ENCODE measurements at regions not wholly inside any gene's neighbourhood (a gene's known extent, or its start where the extent isn't known, plus 50 kb on each side); places are given as distances from the start of the nearest gene placed in this dataset.

GRCh38 chr1:19562847-19563246 is 77.5 kb upstream of the CAPZB start:
- no peaks in the 10 kb centered on the region; the same call in 1 of the 2 replicates for H3K27me3 Mint-ChIP-seq (ENCODE audit: insufficient read depth)
- H3K27ac Mint-ChIP-seq: 0 out of 2 replicates have a peak overlapping the region, but pooled peaks have one; percentile 13
- H3K9me3 Mint-ChIP-seq: no peaks in the 10 kb centered on the region
- H3K4me1 Mint-ChIP-seq (ENCODE audit: low read depth): peaks cover 47% of the 10 kb centered on the region
- no peaks in the 10 kb centered on the region for H3K36me3 Mint-ChIP-seq (ENCODE audit: low read depth)
- DNase-seq: no peak
- H3K4me3 Mint-ChIP-seq: no peak overlapping the region; the same call in 1 of the 2 replicates
- no peak for TF ChIP-seq CTCF (IDR thresholded peaks at IDR 0.05)

- Mint-ChIP-seq H3K36me3 (ENCODE audit: low read depth) (no peaks in the 10 kb centered on the region), H3K4me1 (ENCODE audit: low read depth) (peaks cover 49% of the 10 kb centered on the region), H3K27me3 (ENCODE audit: insufficient read depth) (no peaks in the 10 kb centered on the region), H3K4me3 (no peak overlapping the region), H3K27ac (no peak overlapping the region), H3K9me3 (no peaks in the 10 kb centered on the region)
- no peak for TF ChIP-seq CTCF (IDR thresholded peaks at IDR 0.05)
- DNase-seq: no peak
Measured at GRCh38 chr1:19560480-19560879, 75.1 kb upstream of the CAPZB start.

- Mint-ChIP-seq H3K27ac (peak overlapping the region; percentile 84), H3K4me1 (ENCODE audit: low read depth) (peaks cover 49% of the 10 kb centered on the region), H3K4me3 (peak overlapping the region; percentile 2; the same call in 1 of the 2 replicates), H3K9me3 (no peaks in the 10 kb centered on the region), H3K27me3 (ENCODE audit: insufficient read depth) (no peaks in the 10 kb centered on the region), H3K36me3 (ENCODE audit: low read depth) (no peaks in the 10 kb centered on the region)
- peak; percentile 90 for DNase-seq
- TF ChIP-seq CTCF (IDR thresholded peaks at IDR 0.05): no peak
Measured at GRCh38 chr1:19559641-19560040, 74.3 kb upstream of the CAPZB start.

GRCh38 chr1:19557609-19558051 is 72.3 kb upstream of the CAPZB start:
- DNase-seq: peak; percentile 8
- no peak for TF ChIP-seq CTCF (IDR thresholded peaks at IDR 0.05)
- peaks cover 29% of the 10 kb centered on the region for H3K4me1 Mint-ChIP-seq (ENCODE audit: low read depth)
- peaks cover 3% of the 10 kb centered on the region for H3K36me3 Mint-ChIP-seq (ENCODE audit: low read depth)
- no peaks in the 10 kb centered on the region; the same call in none of the 2 replicates for H3K27me3 Mint-ChIP-seq (ENCODE audit: insufficient read depth)
- peaks cover 3% of the 10 kb centered on the region; the same call in 1 of the 2 replicates for H3K9me3 Mint-ChIP-seq
- no peak overlapping the region for H3K4me3 Mint-ChIP-seq
- no peak overlapping the region; the same call in 1 of the 2 replicates for H3K27ac Mint-ChIP-seq

- Mint-ChIP-seq H3K9me3 (peaks cover 17% of the 10 kb centered on the region), H3K27me3 (ENCODE audit: insufficient read depth) (peaks cover 5% of the 10 kb centered on the region), H3K36me3 (ENCODE audit: low read depth) (peaks cover 15% of the 10 kb centered on the region), H3K4me3 (no peak overlapping the region), H3K4me1 (ENCODE audit: low read depth) (peaks cover 7% of the 10 kb centered on the region), H3K27ac (no peak overlapping the region)
- TF ChIP-seq CTCF (IDR thresholded peaks at IDR 0.05): no peak
- no peak for DNase-seq
Measured at GRCh38 chr1:19554090-19554489, 68.8 kb upstream of the CAPZB start.

Data from HFFc6 (cell line).